HUES64 (cell line): ENCODE measurements at regions not wholly inside any gene's neighbourhood (a gene's known extent, or its start where the extent isn't known, plus 50 kb on each side); places are given as distances from the start of the nearest gene placed in this dataset.

Source experiments
- H3K27ac ChIP-seq: 2 replicates; pipeline ENCODE4 v1.7.0; 2013; ENCODE audit warnings: low read depth, low read length, inconsistent platforms
- H3K27me3 ChIP-seq: 2 replicates; pipeline ENCODE4 v1.6.1; 2013; ENCODE audit warnings: mild to moderate bottlenecking, low read length; ENCODE audit not compliant: insufficient read depth
- H3K36me3 ChIP-seq: 2 replicates; pipeline ENCODE4 v1.6.1; 2013; ENCODE audit warnings: mild to moderate bottlenecking, low read length; ENCODE audit not compliant: insufficient read depth
- H3K4me1 ChIP-seq: 2 replicates; pipeline ENCODE4 v1.6.1; 2013; ENCODE audit warnings: mild to moderate bottlenecking, low read length, moderate library complexity; ENCODE audit not compliant: insufficient read depth
- H3K4me3 ChIP-seq: 2 replicates; pipeline ENCODE4 v1.5.1; 2013; ENCODE audit warnings: mild to moderate bottlenecking, low read length, moderate library complexity
- H3K9ac ChIP-seq: 2 replicates; pipeline ENCODE4 v1.6.1; 2013; ENCODE audit warnings: mild to moderate bottlenecking, low read depth, low read length
- H3K9me3 ChIP-seq: 2 replicates; pipeline ENCODE4 v1.6.1; 2013; ENCODE audit warnings: low read depth, low read length; ENCODE audit not compliant: insufficient read depth
- WGBS: fragments of 150-250, 120-280 bp; methylation state at CpG from one replicate; pipeline ENCODE4 v1.1.7; 2013; ENCODE audit warnings: missing lambda C conversion rate; 5-methylcytosine and 5-hydroxymethylcytosine counted together

- no peak overlapping the region for H3K4me3 ChIP-seq
- no peak overlapping the region for H3K27ac ChIP-seq
- no peaks in the 10 kb centered on the region for H3K36me3 ChIP-seq
- no peaks in the 10 kb centered on the region for H3K4me1 ChIP-seq
- peaks cover 7% of the 10 kb centered on the region for H3K9me3 ChIP-seq
- WGBS, result 93% methylated on average over 2 of the region's 2 CpGs
- no peaks in the 10 kb centered on the region for H3K27me3 ChIP-seq
- H3K9ac ChIP-seq, result no peak overlapping the region
Observed at GRCh38 chr9:11352612-11353011, 739.8 kb upstream of the PTPRD start.

DNA sequence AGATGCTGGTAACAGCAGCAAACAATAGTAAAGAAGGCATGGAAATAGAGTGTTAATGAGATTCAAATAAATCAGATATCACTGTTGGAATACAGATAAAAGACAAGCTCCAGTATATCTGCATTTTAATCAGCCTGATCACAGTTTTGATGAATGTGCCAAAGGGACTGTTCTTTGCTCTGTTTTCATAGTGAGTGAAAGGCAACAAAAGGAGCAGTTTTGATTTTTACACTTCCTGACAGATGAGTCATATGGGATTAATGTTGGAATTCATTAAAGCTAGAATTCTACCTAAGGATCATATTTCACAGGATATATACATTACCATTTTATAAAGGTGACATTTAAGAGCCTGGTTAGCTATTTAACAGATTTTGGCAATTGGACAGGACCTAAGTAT lies 743.3 kb upstream of the PTPRD start:
- no peak overlapping the region for H3K27ac ChIP-seq
- no peak overlapping the region for H3K4me3 ChIP-seq
- no peak overlapping the region for H3K9ac ChIP-seq
- no peaks in the 10 kb centered on the region for H3K4me1 ChIP-seq
- H3K27me3 ChIP-seq, result no peaks in the 10 kb centered on the region
- H3K9me3 ChIP-seq, result no peaks in the 10 kb centered on the region
- no peaks in the 10 kb centered on the region for H3K36me3 ChIP-seq

DNA sequence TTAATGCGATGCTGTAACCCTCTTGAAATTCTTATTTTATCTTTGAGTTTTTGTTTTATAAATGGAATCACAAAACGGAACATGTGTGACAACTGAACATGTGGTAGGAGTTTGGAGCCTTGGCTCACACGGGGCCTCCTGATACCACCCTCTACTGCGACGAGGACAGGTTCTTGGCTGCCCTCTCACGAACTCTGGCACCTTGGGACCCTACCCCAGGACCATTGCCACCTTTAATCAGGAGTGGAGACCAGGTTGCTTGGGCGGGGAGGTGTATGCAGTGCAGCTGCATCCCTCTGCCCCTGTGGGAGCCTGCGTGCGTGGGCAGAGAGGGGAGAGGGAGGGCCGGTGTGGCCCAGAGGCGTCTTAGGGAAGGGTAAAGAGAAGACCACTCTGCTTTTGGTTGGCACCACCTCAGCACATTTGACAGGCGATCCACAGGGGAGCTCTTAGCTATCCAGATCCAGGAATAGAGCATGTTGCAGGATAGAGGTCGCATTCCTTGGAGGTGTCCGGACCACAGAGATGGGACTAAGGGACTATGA lies 753.9 kb upstream of the PTPRD start:
- Histone ChIP-seq H3K4me3 (no peak overlapping the region), H3K4me1 (no peaks in the 10 kb centered on the region), H3K36me3 (no peaks in the 10 kb centered on the region), H3K9me3 (no peaks in the 10 kb centered on the region), H3K9ac (no peak overlapping the region), H3K27me3 (no peaks in the 10 kb centered on the region), H3K27ac (no peak overlapping the region)
- WGBS, result 88% methylated on average over 14 of the region's 14 CpGs

GRCh38 chr9:11374926-11375325 lies 762.1 kb upstream of the PTPRD start:
- Histone ChIP-seq H3K9me3 (no peaks in the 10 kb centered on the region), H3K4me1 (peaks cover 10% of the 10 kb centered on the region), H3K27me3 (no peaks in the 10 kb centered on the region), H3K4me3 (no peak overlapping the region), H3K27ac (no peak overlapping the region), H3K9ac (no peak overlapping the region), H3K36me3 (no peaks in the 10 kb centered on the region)
- 62% methylated on average over 7 of the region's 7 CpGs for WGBS

DNA sequence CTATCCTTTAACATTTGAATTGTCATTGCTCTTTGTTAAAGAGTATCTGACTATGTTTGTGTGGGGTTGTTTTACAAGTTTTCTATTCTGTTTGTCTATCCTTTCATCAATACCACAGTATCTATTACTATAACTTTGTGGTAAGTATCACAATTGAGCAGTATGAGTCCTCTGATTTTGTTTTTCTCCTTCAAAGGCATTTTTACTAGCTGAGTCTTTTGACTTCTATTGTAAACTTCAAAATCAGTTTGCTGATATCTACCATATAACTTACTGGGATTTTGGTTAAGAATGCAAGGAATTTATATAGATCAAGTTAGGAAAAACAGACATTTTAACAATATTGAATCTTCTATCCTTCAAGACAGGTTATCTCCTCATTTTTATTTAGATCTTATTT lies 789.8 kb upstream of the PTPRD start:
- Histone ChIP-seq H3K9me3 (peaks cover 32% of the 10 kb centered on the region), H3K27me3 (no peaks in the 10 kb centered on the region)

DNA sequence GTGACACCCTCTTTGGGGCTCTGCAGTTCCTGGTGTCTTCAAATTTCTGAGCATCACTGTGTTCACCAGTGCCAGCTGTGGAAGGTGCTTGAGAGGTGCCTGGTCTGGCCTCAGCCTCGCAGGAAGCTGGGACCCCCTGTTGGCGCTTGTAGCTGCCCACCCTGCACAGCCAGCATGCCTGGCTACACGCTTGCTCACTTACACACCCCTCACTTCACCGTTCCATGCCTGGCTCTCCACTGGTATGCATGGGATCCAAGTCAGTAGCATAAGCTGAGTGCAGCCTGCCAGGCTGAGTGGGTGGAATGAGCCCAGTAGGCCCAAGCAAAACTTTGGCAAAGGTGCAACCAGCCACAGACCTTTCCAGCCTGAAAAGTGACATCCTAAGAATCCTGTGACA lies 801.4 kb upstream of the PTPRD start:
- no peaks in the 10 kb centered on the region for H3K4me1 ChIP-seq
- 96% methylated on average over 4 of the region's 4 CpGs for WGBS
- H3K27me3 ChIP-seq, result no peaks in the 10 kb centered on the region
- H3K36me3 ChIP-seq, result no peaks in the 10 kb centered on the region
- no peak overlapping the region for H3K9ac ChIP-seq
- no peak overlapping the region for H3K4me3 ChIP-seq
- peaks cover 9% of the 10 kb centered on the region; the same call in 1 of the 2 replicates for H3K9me3 ChIP-seq
- H3K27ac ChIP-seq, result no peak overlapping the region

More for the DNA sequence above, 789.8 kb upstream of the PTPRD start:
- Histone ChIP-seq H3K36me3 (no peaks in the 10 kb centered on the region), H3K27ac (no peak overlapping the region), H3K4me1 (no peaks in the 10 kb centered on the region), H3K4me3 (no peak overlapping the region), H3K9ac (no peak overlapping the region)

DNA sequence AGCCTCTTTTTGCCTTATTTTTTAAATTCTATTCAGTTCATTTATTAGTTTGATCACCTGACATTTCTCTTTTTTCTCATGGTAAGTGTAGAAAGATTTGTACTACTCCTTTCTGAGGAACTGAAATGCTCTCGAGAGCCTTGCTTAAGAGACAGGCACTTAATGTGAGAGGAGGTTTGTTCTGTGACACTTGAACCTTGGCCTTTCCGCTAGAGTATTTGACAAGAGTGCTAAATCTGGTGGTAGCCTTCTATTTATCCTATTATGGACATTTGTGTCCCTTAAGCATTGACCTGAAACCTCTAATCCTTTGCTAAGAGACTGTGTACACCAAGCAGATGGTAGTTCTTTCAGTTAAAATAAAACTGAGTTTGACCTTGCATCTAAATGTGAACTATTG lies 805.0 kb upstream of the PTPRD start:
- 100% methylated on average over 2 of the region's 2 CpGs for WGBS
- H3K9me3 ChIP-seq, result peaks cover 9% of the 10 kb centered on the region; the same call in 1 of the 2 replicates
- no peaks in the 10 kb centered on the region for H3K27me3 ChIP-seq
- H3K27ac ChIP-seq, result no peak overlapping the region
- no peaks in the 10 kb centered on the region for H3K36me3 ChIP-seq
- no peak overlapping the region for H3K4me3 ChIP-seq
- no peaks in the 10 kb centered on the region for H3K4me1 ChIP-seq
- H3K9ac ChIP-seq, result no peak overlapping the region

DNA sequence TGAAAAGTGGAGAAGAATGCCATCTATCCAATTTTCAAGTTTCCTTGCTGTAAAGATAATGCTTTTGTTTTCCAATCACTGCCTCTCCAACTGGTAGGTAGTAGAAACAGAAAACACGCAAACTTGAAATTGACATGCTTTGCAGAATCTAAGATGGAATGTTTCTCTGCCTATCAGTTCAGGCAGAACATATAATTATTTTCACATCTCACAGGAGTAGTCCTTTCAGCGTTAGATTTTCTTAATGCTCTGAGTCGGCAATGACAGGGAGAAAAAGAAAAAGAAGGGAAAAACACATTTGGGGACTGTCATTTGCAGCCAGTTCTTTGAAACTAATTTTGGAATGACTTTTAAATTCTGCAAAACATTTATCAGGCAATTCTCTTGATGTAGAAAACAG lies 818.7 kb upstream of the PTPRD start:
- Histone ChIP-seq H3K36me3 (no peaks in the 10 kb centered on the region), H3K9me3 (no peaks in the 10 kb centered on the region), H3K27me3 (no peaks in the 10 kb centered on the region), H3K4me3 (no peak overlapping the region), H3K9ac (no peak overlapping the region), H3K27ac (no peak overlapping the region), H3K4me1 (no peaks in the 10 kb centered on the region)
- 98% methylated on average over 3 of the region's 3 CpGs for whole genome bisulfite sequencing

- 100% methylated on average over 1 of the region's 1 CpG for WGBS
- Histone ChIP-seq H3K27ac (no peak overlapping the region), H3K27me3 (no peaks in the 10 kb centered on the region), H3K4me1 (no peaks in the 10 kb centered on the region), H3K9ac (no peak overlapping the region), H3K4me3 (no peak overlapping the region), H3K9me3 (no peaks in the 10 kb centered on the region), H3K36me3 (no peaks in the 10 kb centered on the region)
Observed at GRCh38 chr9:11432361-11432760, 819.6 kb upstream of the PTPRD start.

- Histone ChIP-seq H3K9me3 (no peaks in the 10 kb centered on the region), H3K27ac (no peak overlapping the region), H3K4me3 (no peak overlapping the region), H3K4me1 (no peaks in the 10 kb centered on the region), H3K9ac (no peak overlapping the region), H3K27me3 (no peaks in the 10 kb centered on the region), H3K36me3 (no peaks in the 10 kb centered on the region)
Observed at GRCh38 chr9:11443631-11444030, 830.8 kb upstream of the PTPRD start.

GRCh38 chr9:11457825-11458790 lies 845.3 kb upstream of the PTPRD start:
- H3K27ac ChIP-seq, result peak overlapping the region; percentile 82; the same call in 1 of the 2 replicates
- WGBS, result 68% methylated on average over 6 of the region's 6 CpGs
- H3K9me3 ChIP-seq, result no peaks in the 10 kb centered on the region
- H3K27me3 ChIP-seq, result no peaks in the 10 kb centered on the region
- H3K4me1 ChIP-seq, result peaks cover 22% of the 10 kb centered on the region
- no peak overlapping the region for H3K4me3 ChIP-seq
- no peaks in the 10 kb centered on the region for H3K36me3 ChIP-seq
- peak overlapping the region; percentile 42; the same call in 1 of the 2 replicates for H3K9ac ChIP-seq
